IMR-90 (cell line): ENCODE measurements at regions not wholly inside any gene's neighbourhood (a gene's known extent, or its start where the extent isn't known, plus 50 kb on each side); places are given as distances from the start of the nearest gene placed in this dataset.

Experiments
- ATAC-seq: fragments of 200-7000 bp; cut with Tn5 transposase; 2 replicates; pipeline ENCODE4 v1.9.1; 2020; ENCODE audit warnings: low read depth, mild to moderate bottlenecking, moderate library complexity
- BruUV-seq: library from RNA; stranded (reverse); fragments of 400-500 nt; replicated peaks from 2 replicates; lab custom pipeline; 2021; lab: Mats Ljungman, UMichigan
- CTCF ChIA-PET: fragments of 300-600 bp; formaldehyde crosslinking; extraction: SDS; loops from one replicate; lab custom pipeline; 2021; ENCODE audit warnings: antibody characterized with exemption; lab: Yijun Ruan, JAX
- POLR2A ChIA-PET: fragments of 300-600 bp; sonication (Branson Sonifier 250); formaldehyde crosslinking; loops from one replicate; lab custom pipeline; 2022; ENCODE audit warnings: antibody characterized with exemption; ENCODE audit not compliant: unreplicated experiment; lab: Charles Lee
- DNase-seq: peaks from one replicate; pipeline ENCODE4 v3.0.0; 2013
- H2AFZ ChIP-seq: replicated peaks from 2 replicates; pipeline ENCODE3; 2013; ENCODE audit warnings: low read length, mild to moderate bottlenecking; ENCODE audit not compliant: poor library complexity
- H2AK5ac ChIP-seq: 2 replicates; pipeline ENCODE4 v1.6.1; 2013; ENCODE audit warnings: low read depth, low read length, inconsistent platforms
- H2AK9ac ChIP-seq: replicated peaks from 2 replicates; pipeline ENCODE3; 2013; ENCODE audit warnings: mild to moderate bottlenecking, low read depth, low read length, moderate library complexity; ENCODE audit not compliant: poor library complexity
- H2BK120ac ChIP-seq: 2 replicates; pipeline ENCODE4 v1.6.1; 2013; ENCODE audit warnings: low read depth, low read length, inconsistent platforms
- H2BK15ac ChIP-seq: 3 replicates; pipeline ENCODE4 v1.6.1; 2013; ENCODE audit warnings: low read depth, low read length, inconsistent platforms
- H2BK20ac ChIP-seq: 2 replicates; pipeline ENCODE4 v1.6.1; 2013; ENCODE audit warnings: low read depth, mild to moderate bottlenecking, inconsistent platforms, low read length, moderate library complexity
- H2BK5ac ChIP-seq: 2 replicates; pipeline ENCODE4 v1.6.1; 2013; ENCODE audit warnings: mild to moderate bottlenecking, low read depth, low read length, inconsistent platforms; ENCODE audit not compliant: poor library complexity, severe bottlenecking
- H3K14ac ChIP-seq: replicated peaks from 2 replicates; pipeline ENCODE4 v1.6.1; 2013; ENCODE audit warnings: low read depth, low read length, inconsistent platforms
- H3K18ac ChIP-seq: 2 replicates; pipeline ENCODE4 v1.6.1; 2013; ENCODE audit warnings: low read depth, low read length, control low read depth
- H3K23ac ChIP-seq: 2 replicates; pipeline ENCODE4 v1.6.1; 2013; ENCODE audit warnings: low read depth, low read length, inconsistent platforms
- H3K27ac ChIP-seq: 2 replicates; pipeline ENCODE4 v1.5.1; 2013; ENCODE audit warnings: mild to moderate bottlenecking, control low read depth, low read length; ENCODE audit not compliant: insufficient read depth
- H3K27me3 ChIP-seq: 2 replicates; pipeline ENCODE4 v1.6.1; 2013; ENCODE audit warnings: low read length; ENCODE audit not compliant: control insufficient read depth, insufficient read depth
- H3K36me3 ChIP-seq: 2 replicates; pipeline ENCODE4 v1.6.1; 2013; ENCODE audit warnings: low read length, mixed read lengths; ENCODE audit not compliant: control insufficient read depth, insufficient read depth
- H3K4ac ChIP-seq: 2 replicates; pipeline ENCODE4 v1.6.1; 2013; ENCODE audit warnings: low read depth, low read length, inconsistent platforms
- H3K4me1 ChIP-seq: 2 replicates; pipeline ENCODE4 v1.6.1; 2013; ENCODE audit warnings: low read length, mixed read lengths; ENCODE audit not compliant: control insufficient read depth, insufficient read depth
- H3K4me2 ChIP-seq: 2 replicates; pipeline ENCODE4 v1.6.1; 2013; ENCODE audit warnings: low read depth, mild to moderate bottlenecking, control low read depth, low read length, moderate library complexity
- H3K4me3 ChIP-seq: 2 replicates; pipeline ENCODE4 v1.5.1; 2013; ENCODE audit warnings: low read depth, mild to moderate bottlenecking, control low read depth, low read length, moderate library complexity; ENCODE audit not compliant: insufficient read depth
- H3K56ac ChIP-seq: 2 replicates; pipeline ENCODE4 v1.6.1; 2013; ENCODE audit warnings: low read length, inconsistent platforms; ENCODE audit not compliant: insufficient read depth; ENCODE audit errors: extremely low read depth
- H3K79me1 ChIP-seq, 2 experiments: 2 replicates each; pipeline ENCODE4 v1.6.1; 2013; ENCODE audit warnings: low read length in 2 of 2, inconsistent platforms in 1 of 2, low read depth in 1 of 2
- H3K9ac ChIP-seq: 2 replicates; pipeline ENCODE4 v1.6.1; 2013; ENCODE audit warnings: low read depth, low read length, control low read depth
- H3K9me1 ChIP-seq: 2 replicates; pipeline ENCODE4 v1.6.1; 2013; ENCODE audit warnings: low read length, inconsistent platforms; ENCODE audit not compliant: insufficient read depth
- H3K9me3 ChIP-seq: 2 replicates; pipeline ENCODE4 v1.6.1; 2013; ENCODE audit warnings: low read length; ENCODE audit not compliant: control insufficient read depth, insufficient read depth
- H4K20me1 ChIP-seq: 2 replicates; pipeline ENCODE4 v1.6.1; 2013; ENCODE audit warnings: low read length, inconsistent platforms; ENCODE audit not compliant: insufficient read depth
- H4K5ac ChIP-seq: 2 replicates; pipeline ENCODE4 v1.6.1; 2013; ENCODE audit warnings: mild to moderate bottlenecking, low read depth, low read length, control low read depth
- H4K8ac ChIP-seq, 2 experiments: 2 replicates each; pipeline ENCODE4 v1.6.1; 2013; ENCODE audit warnings: low read depth in 2 of 2, low read length in 2 of 2, control low read depth in 1 of 2, inconsistent platforms in 1 of 2
- H4K91ac ChIP-seq: 2 replicates; pipeline ENCODE4 v1.6.1; 2013; ENCODE audit warnings: low read depth, low read length, inconsistent platforms; ENCODE audit not compliant: insufficient read depth
- BHLHE40 ChIP-seq: fragments of 150-350 bp; IDR thresholded peaks from 2 replicates; pipeline ENCODE4 v1.6.1; 2016; ENCODE audit warnings: mild to moderate bottlenecking, low read depth, low read length
- CEBPB ChIP-seq: IDR thresholded peaks from 2 replicates; pipeline ENCODE4 v1.6.1; 2012; ENCODE audit warnings: low read depth, low read length, improper control_type of control experiment
- CHD1 ChIP-seq: IDR thresholded peaks from 2 replicates; pipeline ENCODE4 v1.6.1; 2012; ENCODE audit warnings: low read depth, low read length, improper control_type of control experiment
- CTCF ChIP-seq: conservative IDR thresholded peaks from 2 replicates; pipeline ENCODE4 v1.5.1; 2012; ENCODE audit warnings: mild to moderate bottlenecking, low read depth, low read length, improper control_type of control experiment
- ELK1 ChIP-seq: fragments of 150-350 bp; IDR thresholded peaks from 2 replicates; pipeline ENCODE4 v1.6.1; 2016; ENCODE audit warnings: low read depth, mild to moderate bottlenecking, low read length, moderate library complexity, borderline replicate concordance
- FOS ChIP-seq: fragments of 150-350 bp; IDR thresholded peaks from 2 replicates; pipeline ENCODE4 v1.6.1; 2016; ENCODE audit warnings: low read depth, low read length
- MAFK ChIP-seq: IDR thresholded peaks from 2 replicates; pipeline ENCODE4 v1.6.1; 2012; ENCODE audit warnings: low read depth, low read length, improper control_type of control experiment
- MAZ ChIP-seq: IDR thresholded peaks from 2 replicates; pipeline ENCODE4 v1.6.1; 2012; ENCODE audit warnings: low read depth, mild to moderate bottlenecking, low read length, improper control_type of control experiment, moderate library complexity, borderline replicate concordance
- MXI1 ChIP-seq: IDR thresholded peaks from 2 replicates; pipeline ENCODE4 v1.6.1; 2012; ENCODE audit warnings: low read depth, mild to moderate bottlenecking, low read length, moderate library complexity, borderline replicate concordance
- NFE2L2 ChIP-seq: fragments of 150-350 bp; IDR thresholded peaks from 2 replicates; pipeline ENCODE4 v1.6.1; 2016; ENCODE audit warnings: low read depth, mild to moderate bottlenecking, low read length
- POLR2A ChIP-seq: IDR thresholded peaks from 2 replicates; pipeline ENCODE4 v1.6.1; 2012; ENCODE audit warnings: mild to moderate bottlenecking, low read depth, low read length
- RAD21 ChIP-seq: IDR thresholded peaks from 2 replicates; pipeline ENCODE4 v1.6.1; 2012; ENCODE audit warnings: low read length, improper control_type of control experiment
- RCOR1 ChIP-seq: IDR thresholded peaks from 2 replicates; pipeline ENCODE4 v1.6.1; 2012; ENCODE audit warnings: mild to moderate bottlenecking, low read length, improper control_type of control experiment; ENCODE audit not compliant: insufficient replicate concordance
- RFX5 ChIP-seq: IDR thresholded peaks from 2 replicates; pipeline ENCODE4 v1.8.0; 2012; ENCODE audit warnings: low read depth, mild to moderate bottlenecking, low read length, moderate library complexity
- SMC3 ChIP-seq: fragments of 150-350 bp; IDR thresholded peaks from 2 replicates; pipeline ENCODE4 v1.6.1; 2016; ENCODE audit warnings: low read depth, mild to moderate bottlenecking, antibody characterized with exemption, low read length, moderate library complexity
- USF2 ChIP-seq: fragments of 150-350 bp; IDR thresholded peaks from 2 replicates; pipeline ENCODE4 v1.6.1; 2017; ENCODE audit warnings: mild to moderate bottlenecking, antibody characterized with exemption, low read length, low read depth
- WGBS, 2 experiments: methylation state at CpG; one replicate each; pipeline versions ENCODE4 v1.1.5 to v1.1.7; 2013; ENCODE audit warnings: missing lambda C conversion rate in 2 of 2; ENCODE audit not compliant: insufficient read length in 1 of 2; ENCODE audit errors: extremely low coverage in 2 of 2; 5-methylcytosine and 5-hydroxymethylcytosine counted together
- dilution Hi-C: fragments of 300-500 bp; cut with HindIII; formaldehyde crosslinking; loops from one replicate; pipeline ENCODE4 v1.14.3; 2018; ENCODE audit warnings: low sequenced_read_pairs; ENCODE audit not compliant: unreplicated experiment
- in situ Hi-C: fragments of 300-500 bp; cut with MboI; formaldehyde crosslinking; loops from 3 replicates; pipeline ENCODE4 v1.14.3; 2019; ENCODE audit warnings: low sequenced_read_pairs, inconsistent platforms, mixed read lengths
- intact Hi-C: fragments of 100-400 bp; cut with micrococcal nuclease; formaldehyde crosslinking; loops from 2 replicates; pipeline ENCODE4 v1.10.0; 2022

GRCh38 chr9:71286146-71286545 lies 164.7 kb upstream of the TRPM3 start:
- H3K36me3 ChIP-seq: no peaks in the 10 kb centered on the region
- no peak overlapping the region for H4K91ac ChIP-seq
- ChIA-PET POLR2A (no interaction called here), CTCF (interaction anchor here (0.7 to 1.1 kb wide), 3 partner anchors 9 to 652 kb away, joined by 3 to 4 read pairs (median 4); no protein-coding TSS in a partner anchor)
- DNase-seq (no peak), ATAC-seq (no peak)
- H2BK20ac ChIP-seq: no peak overlapping the region
- H3K9me3 ChIP-seq: no peaks in the 10 kb centered on the region
- H4K5ac ChIP-seq: no peak overlapping the region
- H2BK5ac ChIP-seq: no peak overlapping the region
- H3K4me3 ChIP-seq: no peak overlapping the region
- H2AK9ac ChIP-seq: no peak overlapping the region
- no peaks in the 10 kb centered on the region for H3K9me1 ChIP-seq
- no peak overlapping the region for H2AK5ac ChIP-seq
- TF ChIP-seq ELK1 (no peak), USF2 (no peak), BHLHE40 (no peak), FOS (no peak), RCOR1 (no peak), RFX5 (no peak), CHD1 (no peak), RAD21 (no peak), CTCF (no peak), SMC3 (no peak), CEBPB (no peak), NFE2L2 (no peak), POLR2A (no peak), MAFK (no peak), MXI1 (no peak), MAZ (no peak)
- no peak overlapping the region for H2BK15ac ChIP-seq
- dilution Hi-C loops (no loop called here), in situ Hi-C loops (loop anchor here (25.0 kb wide), 2 partner anchors 101 to 526 kb away; no protein-coding TSS in a partner anchor), intact Hi-C loops (loop anchor here (5.0 kb wide), 2 partner anchors 521 to 741 kb away; no protein-coding TSS in a partner anchor)
- no peak overlapping the region for H3K18ac ChIP-seq
- H3K4me2 ChIP-seq: no peak overlapping the region
- H3K14ac ChIP-seq: no peak overlapping the region
- no peaks in the 10 kb centered on the region for H4K20me1 ChIP-seq
- no peak overlapping the region for H3K9ac ChIP-seq
- no peak overlapping the region for H2BK120ac ChIP-seq
- BruUV-seq: no TSS peak
- WGBS, 2 experiments: no CpG with 5 or more reads among the region's 4 CpGs
- no peak overlapping the region for H3K4ac ChIP-seq
- H3K23ac ChIP-seq: no peak overlapping the region
- no peak overlapping the region for H3K56ac ChIP-seq
- no peak overlapping the region for H3K27ac ChIP-seq
- no peaks in the 10 kb centered on the region for H3K27me3 ChIP-seq
- H3K79me1 ChIP-seq: no peaks in the 10 kb centered on the region
- no peaks in the 10 kb centered on the region for H3K4me1 ChIP-seq
- H4K8ac ChIP-seq: no peak overlapping the region
- H2AFZ ChIP-seq: no peak overlapping the region
